GM12892 (cell line): ENCODE measurements at regions not wholly inside any gene's neighbourhood (a gene's known extent, or its start where the extent isn't known, plus 50 kb on each side); places are given as distances from the start of the nearest gene placed in this dataset.

ENCODE experiments used
- POLR2A ChIP-seq: IDR thresholded peaks from 2 replicates; pipeline ENCODE4 v1.6.1; 2011; ENCODE audit warnings: low read depth, low read length, control low read depth
- POLR2AphosphoS5 ChIP-seq: IDR thresholded peaks from 2 replicates; pipeline ENCODE4 v1.6.1; 2011; ENCODE audit warnings: low read depth, low read length, control low read depth
- TAF1 ChIP-seq: IDR thresholded peaks from 2 replicates; pipeline ENCODE4 v1.6.1; 2011; ENCODE audit warnings: low read depth, mild to moderate bottlenecking, control low read depth, low read length, borderline replicate concordance

- TF ChIP-seq POLR2A (no peak), POLR2AphosphoS5 (no peak), TAF1 (no peak)
Observed at GRCh38 chr6:170158296-170159021, 132.4 kb downstream of the DLL1 start.
